H9 (cell line): ENCODE measurements at regions not wholly inside any gene's neighbourhood (a gene's known extent, or its start where the extent isn't known, plus 50 kb on each side); places are given as distances from the start of the nearest gene placed in this dataset.
A peak's percentile ranks its signal among the peaks of the same experiment; 100 is the strongest.

Experiments
- DNase-seq: peaks from one replicate; pipeline ENCODE4 v3.0.0-alpha.2; 2017
- H2AFZ ChIP-seq: one replicate; pipeline ENCODE4 v1.6.1; 2013; ENCODE audit warnings: mild to moderate bottlenecking, low read length, control low read depth, moderate library complexity
- H2AK5ac ChIP-seq: 2 replicates; pipeline ENCODE4 v1.6.1; 2013; ENCODE audit warnings: low read length, control low read depth, mixed read lengths; ENCODE audit not compliant: insufficient read length
- H2BK120ac ChIP-seq: one replicate; pipeline ENCODE4 v1.6.1; 2013; ENCODE audit warnings: low read depth, mild to moderate bottlenecking, low read length, control low read depth, inconsistent platforms; ENCODE audit not compliant: poor library complexity, severe bottlenecking
- H2BK12ac ChIP-seq: 2 replicates; pipeline ENCODE4 v1.6.1; 2013; ENCODE audit warnings: low read length, control low read depth, mixed read lengths, low read depth; ENCODE audit not compliant: insufficient read length
- H2BK15ac ChIP-seq: 2 replicates; pipeline ENCODE4 v1.6.1; 2013; ENCODE audit warnings: low read depth, low read length, control low read depth
- H2BK20ac ChIP-seq: one replicate; pipeline ENCODE4 v1.6.1; 2013; ENCODE audit warnings: low read depth, mild to moderate bottlenecking, low read length, control low read depth, inconsistent platforms; ENCODE audit not compliant: poor library complexity, severe bottlenecking
- H2BK5ac ChIP-seq: 2 replicates; pipeline ENCODE4 v1.6.1; 2013; ENCODE audit warnings: low read length, control low read depth, mixed read lengths; ENCODE audit not compliant: insufficient read length
- H3K14ac ChIP-seq: 2 replicates; pipeline ENCODE4 v1.6.1; 2013; ENCODE audit warnings: low read length, control low read depth; ENCODE audit not compliant: insufficient read depth
- H3K18ac ChIP-seq: 2 replicates; pipeline ENCODE4 v1.6.1; 2013; ENCODE audit warnings: low read depth, mild to moderate bottlenecking, mixed read lengths, low read length, control low read depth; ENCODE audit not compliant: insufficient read length
- H3K23ac ChIP-seq: 2 replicates; pipeline ENCODE4 v1.6.1; 2013; ENCODE audit warnings: low read length, control low read depth, mixed read lengths, low read depth; ENCODE audit not compliant: insufficient read length
- H3K23me2 ChIP-seq: 2 replicates; pipeline ENCODE4 v1.6.1; 2013; ENCODE audit warnings: low read depth, mild to moderate bottlenecking, mixed read lengths, low read length, control low read depth; ENCODE audit not compliant: insufficient read length, poor library complexity, severe bottlenecking
- H3K27ac ChIP-seq: 2 replicates; pipeline ENCODE4 v1.5.1; 2013; ENCODE audit warnings: low read length, control low read depth, mixed read lengths, low read depth; ENCODE audit not compliant: insufficient read length
- H3K27me3 ChIP-seq: 2 replicates; pipeline ENCODE4 v1.6.1; 2013; ENCODE audit warnings: low read length, control low read depth, inconsistent platforms; ENCODE audit not compliant: insufficient read depth
- H3K4ac ChIP-seq: 2 replicates; pipeline ENCODE4 v1.6.1; 2013; ENCODE audit warnings: low read depth, mild to moderate bottlenecking, control low read depth, inconsistent platforms, low read length, moderate library complexity
- H3K4me1 ChIP-seq: 2 replicates; pipeline ENCODE4 v1.6.1; 2013; ENCODE audit warnings: low read length, control low read depth, inconsistent platforms; ENCODE audit not compliant: insufficient read depth
- H3K4me2 ChIP-seq: 2 replicates; pipeline ENCODE4 v1.6.1; 2013; ENCODE audit warnings: low read length, control low read depth, mixed read lengths; ENCODE audit not compliant: insufficient read length, insufficient read depth
- H3K56ac ChIP-seq: 2 replicates; pipeline ENCODE4 v1.6.1; 2013; ENCODE audit warnings: low read depth, mild to moderate bottlenecking, mixed read lengths, low read length, control low read depth; ENCODE audit not compliant: insufficient read length
- H3K79me1 ChIP-seq: 2 replicates; pipeline ENCODE4 v1.6.1; 2013; ENCODE audit warnings: low read depth, mild to moderate bottlenecking, moderate library complexity, low read length, control low read depth, inconsistent platforms; ENCODE audit not compliant: insufficient read depth, poor library complexity, severe bottlenecking
- H3K79me2 ChIP-seq: 2 replicates; pipeline ENCODE4 v1.6.1; 2013; ENCODE audit warnings: low read length, control low read depth, inconsistent platforms; ENCODE audit not compliant: insufficient read depth
- H3K9ac ChIP-seq: 2 replicates; pipeline ENCODE4 v1.6.1; 2013; ENCODE audit warnings: low read length, control low read depth, mixed read lengths; ENCODE audit not compliant: insufficient read length; ENCODE audit errors: extremely low read depth
- H3K9me3 ChIP-seq: one replicate; pipeline ENCODE4 v1.6.1; 2013; ENCODE audit warnings: low read depth, low read length, inconsistent platforms; ENCODE audit not compliant: control insufficient read depth
- H3T11ph ChIP-seq: one replicate; pipeline ENCODE4 v1.6.1; 2013; ENCODE audit warnings: mild to moderate bottlenecking, low read length, control low read depth, inconsistent platforms
- H4K20me1 ChIP-seq: one replicate; pipeline ENCODE4 v1.6.1; 2013; ENCODE audit not compliant: control insufficient read depth, insufficient read length, insufficient read depth
- H4K5ac ChIP-seq: 2 replicates; pipeline ENCODE4 v1.6.1; 2013; ENCODE audit warnings: low read depth, mild to moderate bottlenecking, mixed read lengths, low read length, control low read depth; ENCODE audit not compliant: insufficient read length
- H4K8ac ChIP-seq: replicated peaks from 2 replicates; pipeline ENCODE4 v1.6.1; 2013; ENCODE audit warnings: low read length, control low read depth, mixed read lengths, low read depth; ENCODE audit not compliant: insufficient read length
- H4K91ac ChIP-seq: 2 replicates; pipeline ENCODE4 v1.6.1; 2013; ENCODE audit warnings: low read depth, mild to moderate bottlenecking, moderate library complexity, mixed read lengths, low read length, control low read depth; ENCODE audit not compliant: insufficient read length
- H3K27ac Mint-ChIP-seq, 3 experiments: 2 replicates in 2 of 3; 3 replicates in 1 of 3; pipeline ENCODE4 v1.8.0; 2020 to 2021; ENCODE audit warnings: mixed read lengths in 3 of 3, mild to moderate bottlenecking in 1 of 3, moderate library complexity in 1 of 3
- H3K27me3 Mint-ChIP-seq: 2 replicates; pipeline ENCODE4 v1.8.0; 2021; ENCODE audit warnings: low read depth, mild to moderate bottlenecking, moderate library complexity, mixed read lengths
- H3K36me3 Mint-ChIP-seq, 3 experiments: 2 replicates in 2 of 3; 3 replicates in 1 of 3; pipeline ENCODE4 v1.8.0; 2020 to 2021; ENCODE audit warnings: low read depth in 3 of 3, mixed read lengths in 3 of 3; ENCODE audit not compliant: insufficient read depth in 1 of 3
- H3K4me1 Mint-ChIP-seq, 2 experiments: 2 replicates each; pipeline ENCODE4 v1.8.0; 2020; ENCODE audit warnings: mixed read lengths in 2 of 2
- H3K4me3 Mint-ChIP-seq, 2 experiments: 2 replicates in 1 of 2; 3 replicates in 1 of 2; pipeline ENCODE4 v1.8.0; 2020 to 2021; ENCODE audit warnings: mild to moderate bottlenecking in 2 of 2, mixed read lengths in 2 of 2, moderate library complexity in 1 of 2
- H3K9me3 Mint-ChIP-seq, 2 experiments: 2 replicates in 1 of 2; 3 replicates in 1 of 2; pipeline ENCODE4 v1.8.0; 2020; ENCODE audit warnings: mild to moderate bottlenecking in 2 of 2, mixed read lengths in 2 of 2, moderate library complexity in 1 of 2
- WGBS: extraction: QIAGEN DNeasy Blood & Tissue Kit; methylation state at CpG from one replicate; pipeline ENCODE4 v1.1.7; 2013; ENCODE audit warnings: missing lambda C conversion rate, low lambda C conversion rate, mixed read lengths; ENCODE audit not compliant: insufficient read length; ENCODE audit errors: extremely low coverage; 5-methylcytosine and 5-hydroxymethylcytosine counted together
- TF ChIP-seq, protein P1 (sequence below): fragments of 200-600 bp; sonication (generic); conservative IDR thresholded peaks from 3 replicates; pipeline ENCODE4 v1.8.0; 2021; ENCODE audit warnings: antibody characterized with exemption, mild to moderate bottlenecking

DNA sequence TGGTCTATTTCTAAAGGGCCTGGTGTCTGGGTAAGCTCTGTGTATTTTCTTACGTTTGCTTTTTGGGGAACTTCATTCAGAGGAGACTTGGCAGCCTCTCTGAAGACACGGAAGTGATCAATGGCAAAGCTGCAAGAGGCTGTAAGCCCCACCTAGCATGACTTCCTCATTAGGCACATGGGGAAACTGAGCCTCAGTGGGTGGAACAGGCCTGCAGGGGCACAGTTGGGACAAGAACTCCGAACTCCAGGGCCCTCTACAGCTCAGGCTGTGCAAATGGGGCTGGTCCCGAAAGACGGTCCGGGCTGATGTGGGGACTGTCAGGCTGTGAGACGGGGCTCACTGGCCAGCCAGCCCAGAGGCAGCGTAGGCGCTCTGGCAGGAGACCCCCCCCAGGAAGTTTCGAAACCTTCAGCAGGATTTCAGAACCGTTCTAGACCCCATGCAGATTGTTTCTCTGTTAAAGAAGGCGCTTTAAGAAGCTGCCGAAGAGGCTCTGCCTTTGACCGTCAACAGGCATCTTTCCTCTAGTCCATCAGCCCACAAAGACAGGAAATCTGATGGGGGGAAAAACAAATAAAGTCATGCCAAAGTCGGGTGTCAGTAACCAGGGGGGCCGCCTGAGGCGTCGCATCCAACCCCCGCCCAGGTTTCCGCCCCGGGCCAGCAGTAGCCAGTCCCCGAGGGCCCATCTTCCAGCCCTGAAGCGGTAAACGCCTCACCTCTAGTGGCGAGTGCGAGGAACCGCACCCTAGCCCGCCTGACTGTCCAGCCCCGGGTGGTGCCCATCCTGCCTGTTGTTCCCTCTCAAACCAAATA, 79.8 kb upstream of the TBC1D3K start:
- Mint-ChIP-seq H3K36me3 (no peaks in the 10 kb centered on the region), H3K27me3 (peaks cover 8% of the 10 kb centered on the region), H3K4me1 (peaks cover 2% of the 10 kb centered on the region in 2 experiments; a peak in 3 of 4 replicates), H3K27ac (no peak overlapping the region), H3K9me3 (no peaks in the 10 kb centered on the region), H3K4me3 (peak overlapping the region; percentile 57 to 70)
- H3K4ac ChIP-seq, result no peak overlapping the region
- H3K14ac ChIP-seq, result no peak overlapping the region
- TF ChIP-seq, protein P1, sequence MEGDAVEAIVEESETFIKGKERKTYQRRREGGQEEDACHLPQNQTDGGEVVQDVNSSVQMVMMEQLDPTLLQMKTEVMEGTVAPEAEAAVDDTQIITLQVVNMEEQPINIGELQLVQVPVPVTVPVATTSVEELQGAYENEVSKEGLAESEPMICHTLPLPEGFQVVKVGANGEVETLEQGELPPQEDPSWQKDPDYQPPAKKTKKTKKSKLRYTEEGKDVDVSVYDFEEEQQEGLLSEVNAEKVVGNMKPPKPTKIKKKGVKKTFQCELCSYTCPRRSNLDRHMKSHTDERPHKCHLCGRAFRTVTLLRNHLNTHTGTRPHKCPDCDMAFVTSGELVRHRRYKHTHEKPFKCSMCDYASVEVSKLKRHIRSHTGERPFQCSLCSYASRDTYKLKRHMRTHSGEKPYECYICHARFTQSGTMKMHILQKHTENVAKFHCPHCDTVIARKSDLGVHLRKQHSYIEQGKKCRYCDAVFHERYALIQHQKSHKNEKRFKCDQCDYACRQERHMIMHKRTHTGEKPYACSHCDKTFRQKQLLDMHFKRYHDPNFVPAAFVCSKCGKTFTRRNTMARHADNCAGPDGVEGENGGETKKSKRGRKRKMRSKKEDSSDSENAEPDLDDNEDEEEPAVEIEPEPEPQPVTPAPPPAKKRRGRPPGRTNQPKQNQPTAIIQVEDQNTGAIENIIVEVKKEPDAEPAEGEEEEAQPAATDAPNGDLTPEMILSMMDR, result peak; percentile 89
- WGBS, result no CpG with 5 or more reads among the region's 29 CpGs
- no peak overlapping the region for H2BK20ac ChIP-seq
- H4K91ac ChIP-seq, result no peak overlapping the region
- H2BK120ac ChIP-seq, result no peak overlapping the region
- H3K23ac ChIP-seq, result no peak overlapping the region
- no peak overlapping the region for H4K5ac ChIP-seq
- no peak overlapping the region for H2AK5ac ChIP-seq
- H3K79me2 ChIP-seq, result no peaks in the 10 kb centered on the region
- no peaks in the 10 kb centered on the region for H3K79me1 ChIP-seq
- no peak overlapping the region for H2AFZ ChIP-seq
- H4K20me1 ChIP-seq, result no peaks in the 10 kb centered on the region
- H3K27ac ChIP-seq, result no peak overlapping the region
- no peaks in the 10 kb centered on the region for H3K4me1 ChIP-seq
- DNase-seq, result peak; percentile 89
- H3K4me2 ChIP-seq, result peak overlapping the region; percentile 30
- H3T11ph ChIP-seq, result no peak overlapping the region
- no peak overlapping the region for H3K9ac ChIP-seq
- no peak overlapping the region for H4K8ac ChIP-seq
- H3K27me3 ChIP-seq, result no peaks in the 10 kb centered on the region
- no peak overlapping the region for H3K56ac ChIP-seq
- H3K23me2 ChIP-seq, result no peaks in the 10 kb centered on the region
- no peak overlapping the region for H2BK12ac ChIP-seq
- no peaks in the 10 kb centered on the region for H3K9me3 ChIP-seq
- H2BK5ac ChIP-seq, result no peak overlapping the region
- no peak overlapping the region for H2BK15ac ChIP-seq
- H3K18ac ChIP-seq, result no peak overlapping the region
